Aorta (tissue), 5 donors: ENCODE measurements at regions not wholly inside any gene's neighbourhood (a gene's known extent, or its start where the extent isn't known, plus 50 kb on each side); places are given as distances from the start of the nearest gene placed in this dataset.

Source experiments
- ATAC-seq: fragments of 200-7000 bp; cut with Tn5 transposase; one replicate; pipeline ENCODE4 v1.9.1; 2022; ENCODE audit warnings: moderate library complexity; ENCODE audit not compliant: low FRiP score
- DNase-seq, 2 donors: peaks; one replicate each; pipeline ENCODE4 v3.0.0-alpha.2; 2020
- H3K27ac ChIP-seq, 2 donors: one replicate each; pipeline ENCODE4 v1.5.1; 2013; ENCODE audit warnings: low read length in 2 of 2, mild to moderate bottlenecking in 2 of 2, moderate library complexity in 2 of 2, control low read depth in 1 of 2, inconsistent platforms in 1 of 2, low read depth in 1 of 2
- H3K27me3 ChIP-seq, 2 donors: one replicate each; pipeline ENCODE4 v1.6.1; 2013; ENCODE audit warnings: control low read depth in 1 of 2, low read length in 1 of 2, mild to moderate bottlenecking in 1 of 2, moderate library complexity in 1 of 2; ENCODE audit not compliant: insufficient read depth in 2 of 2, control insufficient read depth in 1 of 2
- H3K36me3 ChIP-seq, 2 donors: one replicate each; pipeline ENCODE4 v1.6.1; 2013; ENCODE audit warnings: control low read depth in 1 of 2, low read length in 1 of 2, mild to moderate bottlenecking in 1 of 2; ENCODE audit not compliant: insufficient read depth in 2 of 2, control insufficient read depth in 1 of 2
- H3K4me1 ChIP-seq, 2 donors: one replicate each; pipeline ENCODE4 v1.6.1; 2013; ENCODE audit warnings: low read length in 2 of 2, control low read depth in 1 of 2, mild to moderate bottlenecking in 1 of 2, moderate library complexity in 1 of 2; ENCODE audit not compliant: insufficient read depth in 2 of 2, control insufficient read depth in 1 of 2
- H3K4me3 ChIP-seq, 2 donors: one replicate each; pipeline ENCODE4 v1.5.1; 2013; ENCODE audit warnings: low read length in 2 of 2, control low read depth in 1 of 2, mild to moderate bottlenecking in 1 of 2
- H3K9me3 ChIP-seq: one replicate; pipeline ENCODE4 v1.6.1; 2013; ENCODE audit warnings: mild to moderate bottlenecking, low read length; ENCODE audit not compliant: control insufficient read depth
- WGBS, 2 donors: extraction: QIAGEN DNeasy Blood & Tissue Kit; methylation state at CpG; one replicate each; pipeline ENCODE4 v1.1.7; 2013; 5-methylcytosine and 5-hydroxymethylcytosine counted together
- intact Hi-C, 2 donors: fragments of 100-400 bp; cut with DNase I; formaldehyde crosslinking; loops; one replicate each; pipeline versions ENCODE4 v1.14.2 to v1.15.0; 2022
- donor health status: healthy with polysubstance abuse.
- donor health status: Bipolar disorder and iron deficiency.
- donor health status: DM: no; HTN: no; CAD: no.
- donor health status: DM: no; HTN: no; CAD: no.
- donor health status: DM: yes; HTN: yes; CAD: no.

DNA sequence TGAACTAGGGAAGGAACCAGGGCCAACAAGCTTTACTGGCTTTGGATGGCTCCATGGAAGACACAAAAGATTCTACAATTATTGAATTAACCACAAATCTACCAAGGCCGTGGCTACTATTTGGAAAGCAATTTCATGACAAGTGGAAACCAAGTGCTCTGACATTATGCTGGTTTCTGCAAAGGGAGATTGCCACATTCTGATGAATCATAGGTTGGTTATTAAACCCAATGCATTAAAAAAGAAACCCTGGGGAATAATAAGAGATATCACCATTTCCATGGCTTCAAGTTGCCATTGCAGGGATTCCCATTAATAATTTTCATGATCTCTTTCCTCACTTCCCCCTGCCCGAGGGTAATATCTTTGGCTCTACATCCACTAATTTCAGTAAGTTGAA is 359.2 kb upstream of the NCAM2 start:
- H3K27ac ChIP-seq = no peak overlapping the region
- no peaks in the 10 kb centered on the region for H3K4me1 ChIP-seq
- DNase-seq = no peak
- H3K27me3 ChIP-seq = no peaks in the 10 kb centered on the region
- WGBS, 2 donors = 65 to 78% methylated on average over 2 of the region's 2 CpGs
- H3K4me3 ChIP-seq = no peak overlapping the region
- H3K36me3 ChIP-seq = no peaks in the 10 kb centered on the region
- ATAC-seq = no peak
- intact Hi-C loops = no loop called here
- H3K9me3 ChIP-seq = no peaks in the 10 kb centered on the region

DNA sequence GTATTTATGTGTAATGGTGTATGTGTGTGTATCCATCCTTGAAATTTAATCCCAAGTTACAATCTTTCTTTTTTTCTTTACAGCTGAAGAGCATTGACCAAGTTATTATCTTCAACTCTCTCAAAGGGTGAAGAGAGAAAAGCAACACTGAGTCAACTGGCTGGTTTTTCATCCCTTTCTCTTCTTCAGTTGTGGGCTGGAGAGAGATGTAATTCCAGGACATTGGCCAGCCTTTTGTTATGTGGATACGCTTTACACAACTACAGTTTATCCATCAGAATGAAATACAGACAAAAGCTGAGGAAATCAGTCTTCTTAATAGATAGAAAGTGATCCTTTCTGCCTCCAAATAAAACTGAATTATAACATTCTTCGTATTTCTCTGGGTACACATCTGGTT is 357.0 kb upstream of the NCAM2 start:
- Histone ChIP-seq H3K27me3 (no peaks in the 10 kb centered on the region), H3K36me3 (no peaks in the 10 kb centered on the region), H3K4me3 (no peak overlapping the region), H3K4me1 (no peaks in the 10 kb centered on the region), H3K9me3 (no peaks in the 10 kb centered on the region), H3K27ac (no peak overlapping the region)
- intact Hi-C loops = no loop called here
- 81 to 82% methylated on average over 2 of the region's 2 CpGs for WGBS, 2 donors
- ATAC-seq = no peak
- DNase-seq = no peak

DNA sequence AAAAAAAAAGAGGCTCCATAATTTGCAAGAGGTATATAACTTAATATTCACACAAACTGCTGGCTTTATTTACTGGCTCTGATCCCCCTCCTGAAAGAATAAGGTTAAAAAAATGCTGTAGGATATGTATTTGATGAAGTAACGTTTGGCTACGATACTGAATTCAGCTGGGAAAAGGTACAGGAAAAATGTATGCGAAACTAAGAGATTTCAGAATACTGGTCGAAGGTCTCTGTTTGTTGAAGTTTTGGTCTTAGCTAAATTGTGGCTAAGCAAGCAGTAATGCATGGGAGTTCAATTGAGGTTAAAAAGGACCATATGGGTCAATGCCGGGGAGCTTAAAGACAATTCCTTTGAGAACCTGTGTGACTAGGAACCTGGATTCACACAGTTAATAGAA is 355.5 kb upstream of the NCAM2 start:
- intact Hi-C loops = no loop called here
- 32 to 55% methylated on average over 5 of the region's 5 CpGs for WGBS, 2 donors
- Histone ChIP-seq H3K4me1 (no peaks in the 10 kb centered on the region), H3K27ac (no peak overlapping the region), H3K36me3 (no peaks in the 10 kb centered on the region), H3K9me3 (no peaks in the 10 kb centered on the region), H3K27me3 (no peaks in the 10 kb centered on the region), H3K4me3 (no peak overlapping the region)
- ATAC-seq = no peak
- no peak for DNase-seq

DNA sequence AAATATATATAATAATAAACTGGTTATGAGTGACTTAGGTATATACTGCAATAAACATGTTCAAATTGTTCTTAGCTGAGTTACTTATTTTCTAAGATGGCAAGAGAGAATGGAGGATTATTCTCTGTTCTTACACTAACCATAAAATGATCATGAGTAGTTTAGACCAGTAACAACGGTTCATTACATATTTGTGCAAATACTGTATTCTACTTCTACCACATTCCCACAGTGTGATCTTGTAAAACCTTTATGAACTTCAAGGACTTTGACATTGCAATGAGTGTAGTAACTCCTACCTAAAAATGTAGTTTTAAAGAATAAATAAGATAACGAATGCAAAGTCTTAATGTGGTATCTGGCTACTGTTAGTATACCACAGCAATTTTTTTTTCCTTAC is 353.7 kb upstream of the NCAM2 start:
- intact Hi-C loops = no loop called here
- WGBS, 2 donors = 75 to 83% methylated on average over 2 of the region's 2 CpGs

DNA sequence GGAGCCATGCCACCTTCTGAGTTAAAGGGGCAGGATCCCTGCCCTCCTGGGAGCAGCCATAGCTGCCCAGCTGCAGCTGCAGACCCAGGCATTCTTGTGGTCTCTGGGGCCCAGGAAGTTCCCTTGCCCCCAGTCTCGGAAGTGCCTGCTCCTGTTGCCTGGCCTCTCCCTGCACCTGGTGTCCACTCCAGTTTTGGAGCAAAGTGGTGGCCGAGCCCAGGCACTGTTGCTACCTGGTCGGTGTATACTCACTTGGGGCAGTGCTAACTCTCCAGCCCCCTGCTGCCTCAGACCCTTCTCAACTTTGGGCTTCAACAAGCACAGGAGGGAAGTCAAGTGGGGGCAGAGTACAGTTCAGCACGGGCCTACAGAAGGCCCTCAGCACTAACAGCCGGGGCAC is 352.9 kb upstream of the NCAM2 start:
- H3K9me3 ChIP-seq = no peaks in the 10 kb centered on the region

More for the DNA sequence above, 353.7 kb upstream of the NCAM2 start:
- no peaks in the 10 kb centered on the region for H3K9me3 ChIP-seq
- DNase-seq = no peak
- H3K27me3 ChIP-seq = no peaks in the 10 kb centered on the region
- ATAC-seq = no peak
- H3K4me3 ChIP-seq = no peak overlapping the region
- no peaks in the 10 kb centered on the region for H3K4me1 ChIP-seq
- no peak overlapping the region for H3K27ac ChIP-seq
- H3K36me3 ChIP-seq = no peaks in the 10 kb centered on the region

DNA sequence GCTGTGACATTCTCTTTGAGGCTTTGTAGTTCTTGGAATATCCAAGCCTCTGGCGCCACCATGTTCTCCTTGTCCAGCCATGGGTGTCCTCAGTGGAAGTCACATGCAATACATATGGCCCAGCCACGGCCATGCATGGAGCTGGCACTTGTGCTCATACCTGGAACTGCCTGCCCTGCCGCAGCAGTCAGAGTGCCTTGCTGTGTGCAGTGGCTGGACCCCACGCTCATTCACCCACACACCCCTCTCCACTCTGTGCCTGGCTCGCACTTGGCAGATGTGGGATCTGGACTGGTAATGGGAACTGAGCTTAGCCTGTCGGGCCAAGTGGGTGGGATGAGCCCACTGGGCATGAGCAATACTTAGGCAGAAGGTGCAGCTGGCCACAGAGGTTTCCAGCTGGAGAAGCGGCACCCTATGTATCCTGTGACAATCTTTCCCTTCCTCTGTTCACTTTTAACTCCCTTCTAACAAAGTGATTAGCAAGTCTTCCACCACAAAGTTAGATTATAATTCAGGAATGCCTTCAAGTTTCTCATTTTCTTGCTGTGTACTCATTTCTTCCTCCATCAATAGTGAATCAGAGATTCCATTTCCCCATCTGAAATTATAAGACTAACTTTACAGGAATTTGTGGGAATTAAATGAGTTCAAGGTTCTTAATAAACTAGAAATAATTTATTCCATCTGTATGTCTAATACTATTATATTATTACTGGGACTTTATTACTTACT is 351.6 kb upstream of the NCAM2 start:
- no peaks in the 10 kb centered on the region for H3K27me3 ChIP-seq
- ATAC-seq (no peak), DNase-seq (no peak)
- no peak overlapping the region for H3K4me3 ChIP-seq
- H3K36me3 ChIP-seq = no peaks in the 10 kb centered on the region
- no peaks in the 10 kb centered on the region for H3K9me3 ChIP-seq
- no peaks in the 10 kb centered on the region for H3K4me1 ChIP-seq
- intact Hi-C loops = no loop called here
- 87 to 93% methylated on average over 7 of the region's 7 CpGs for WGBS, 2 donors
- H3K27ac ChIP-seq = no peak overlapping the region

More for the DNA sequence above, 352.9 kb upstream of the NCAM2 start:
- Histone ChIP-seq H3K4me1 (no peaks in the 10 kb centered on the region), H3K27me3 (no peaks in the 10 kb centered on the region), H3K4me3 (no peak overlapping the region), H3K36me3 (no peaks in the 10 kb centered on the region), H3K27ac (no peak overlapping the region)
- intact Hi-C loops = no loop called here
- ATAC-seq (no peak), DNase-seq (no peak)
- WGBS, 2 donors = 87 to 88% methylated on average over 5 of the region's 5 CpGs

DNA sequence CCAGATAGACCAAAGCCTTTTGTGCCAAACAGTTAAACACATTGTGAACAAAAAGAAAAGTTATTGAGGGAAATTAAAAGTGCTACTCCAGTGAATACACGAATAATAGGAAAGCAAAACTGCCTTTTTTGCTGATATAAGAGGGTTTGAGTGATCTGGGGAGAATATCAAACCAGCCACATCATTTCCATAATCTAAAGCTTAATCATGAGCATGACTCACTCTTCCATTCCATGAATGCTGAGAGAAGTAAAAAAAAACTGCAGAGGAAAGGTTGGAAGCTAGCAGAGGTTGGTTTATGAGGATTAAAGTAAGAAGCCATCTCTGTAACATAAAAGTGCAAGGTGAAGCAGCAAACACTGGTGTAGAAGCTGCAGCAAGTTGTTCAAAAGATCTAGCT is 350.6 kb upstream of the NCAM2 start:
- 52 to 57% methylated on average over 1 of the region's 1 CpG for WGBS, 2 donors
- no peaks in the 10 kb centered on the region for H3K4me1 ChIP-seq
- no peak overlapping the region for H3K4me3 ChIP-seq
- H3K27me3 ChIP-seq = no peaks in the 10 kb centered on the region
- intact Hi-C loops = no loop called here
- no peaks in the 10 kb centered on the region for H3K9me3 ChIP-seq
- no peak overlapping the region for H3K27ac ChIP-seq
- H3K36me3 ChIP-seq = no peaks in the 10 kb centered on the region
- ATAC-seq (no peak), DNase-seq (no peak)

DNA sequence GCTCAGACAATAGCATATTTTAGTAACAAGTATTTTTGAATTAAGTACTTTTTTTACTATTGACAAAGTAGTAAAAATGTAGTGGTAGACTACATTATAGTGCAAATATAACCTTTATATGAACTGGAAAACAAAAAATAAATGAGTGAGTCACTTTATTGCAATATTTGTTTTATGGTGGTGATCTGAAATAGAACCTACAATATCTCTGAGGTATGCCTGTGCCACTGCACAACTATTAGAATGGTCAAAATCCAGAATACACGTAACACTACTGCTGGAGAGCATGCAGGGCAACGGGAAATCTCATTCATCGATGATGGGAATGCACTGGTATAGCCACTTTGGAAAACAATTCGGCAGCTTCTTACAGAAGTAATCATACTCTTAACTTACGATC is 349.0 kb upstream of the NCAM2 start:
- no peak overlapping the region for H3K4me3 ChIP-seq
- no peaks in the 10 kb centered on the region for H3K9me3 ChIP-seq
- ATAC-seq = no peak
- H3K36me3 ChIP-seq = no peaks in the 10 kb centered on the region
- no peaks in the 10 kb centered on the region for H3K4me1 ChIP-seq
- 85 to 91% methylated on average over 5 of the region's 5 CpGs for WGBS, 2 donors
- no peak overlapping the region for H3K27ac ChIP-seq
- no peaks in the 10 kb centered on the region for H3K27me3 ChIP-seq
- intact Hi-C loops = no loop called here
- no peak for DNase-seq

DNA sequence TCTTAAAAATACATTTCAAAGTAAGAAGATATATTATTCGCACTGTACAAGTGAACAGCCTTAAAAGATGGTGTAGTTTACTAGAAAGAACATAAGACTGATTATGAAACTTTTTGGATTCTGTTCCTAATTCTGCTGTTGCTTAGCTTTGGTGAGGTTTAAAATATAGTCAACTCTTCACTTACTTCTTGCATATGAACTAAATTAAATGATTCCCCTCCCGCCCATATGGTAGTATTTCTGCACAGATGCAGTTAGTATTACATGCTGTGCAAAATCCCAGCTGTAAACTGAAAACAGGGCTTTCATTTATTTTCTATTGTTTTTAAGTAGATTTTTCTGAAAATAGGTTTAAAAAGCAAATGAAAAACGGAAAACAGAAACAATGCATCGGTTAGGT is 345.4 kb upstream of the NCAM2 start:
- 84 to 85% methylated on average over 4 of the region's 4 CpGs for WGBS, 2 donors
- Histone ChIP-seq H3K27me3 (no peaks in the 10 kb centered on the region), H3K4me3 (no peak overlapping the region), H3K9me3 (no peaks in the 10 kb centered on the region), H3K27ac (no peak overlapping the region), H3K4me1 (no peaks in the 10 kb centered on the region), H3K36me3 (no peaks in the 10 kb centered on the region)
- intact Hi-C loops = no loop called here
- ATAC-seq (no peak), DNase-seq (no peak)
